ENCODE measurements at regions not wholly inside any gene's neighbourhood (a gene's known extent, or its start where the extent isn't known, plus 50 kb on each side); places are given as distances from the start of the nearest gene placed in this dataset.

DNA sequence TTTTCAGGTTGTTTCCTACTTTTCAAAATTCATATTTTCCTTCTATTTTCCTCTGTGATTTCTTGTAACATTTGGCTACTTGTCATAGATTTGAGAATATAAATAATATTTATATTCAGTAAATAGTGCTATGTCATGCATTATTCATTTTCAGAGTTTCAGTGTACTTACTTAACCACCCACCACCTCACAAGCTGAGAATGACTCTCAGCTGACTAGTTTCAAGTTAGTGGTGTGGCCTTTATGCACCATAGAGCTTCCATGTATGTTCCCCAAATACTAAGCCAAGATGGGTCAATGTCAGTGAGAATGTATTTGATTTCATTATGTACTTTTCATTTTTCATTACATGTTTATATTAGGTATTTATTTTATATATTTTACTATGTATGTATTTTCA is 56.9 kb upstream of the RGS1 start:
- no peak for DNase-seq
- H3K4me3 ChIP-seq (ENCODE audit: insufficient read depth, low read depth, low read length, poor library complexity, severe bottlenecking), result no peak overlapping the region
- peaks cover 20% of the 10 kb centered on the region for H3K4me1 ChIP-seq (ENCODE audit: control insufficient read depth, insufficient read depth, low read length, poor library complexity, severe bottlenecking)
- H3K27ac ChIP-seq (ENCODE audit: insufficient read depth, low read length, poor library complexity, severe bottlenecking), result no peak overlapping the region
- no peaks in the 10 kb centered on the region for H3K36me3 ChIP-seq (ENCODE audit: control insufficient read depth, insufficient read depth, low read length)
- no peaks in the 10 kb centered on the region for H3K9me3 ChIP-seq (ENCODE audit: control insufficient read depth, low read length)
- no peaks in the 10 kb centered on the region for H3K27me3 ChIP-seq (replicated peaks; ENCODE audit: control insufficient read depth, insufficient read depth, low read length, poor library complexity, severe bottlenecking)

DNA sequence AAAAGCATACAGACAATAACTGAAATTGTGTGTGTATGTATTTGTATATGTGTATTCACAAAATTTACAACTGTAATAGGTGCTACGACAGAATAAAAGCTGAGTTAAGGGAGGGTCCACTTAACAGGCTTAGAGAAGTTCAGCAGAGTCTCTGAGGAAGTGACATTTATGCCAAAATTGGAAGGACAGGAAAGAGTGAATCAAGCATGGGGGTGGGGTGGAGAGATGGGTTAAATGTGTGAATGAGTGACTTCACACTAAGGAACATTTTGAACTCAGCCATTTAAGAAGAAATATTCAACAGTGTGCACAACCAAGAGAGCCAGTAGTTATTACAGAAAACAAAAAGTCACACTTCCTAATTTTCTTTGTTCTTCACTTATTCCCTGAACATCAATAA is 53.8 kb upstream of the RGS1 start:
- Histone ChIP-seq H3K4me1 (ENCODE audit: control insufficient read depth, insufficient read depth, low read length, poor library complexity, severe bottlenecking) (peaks cover 7% of the 10 kb centered on the region), H3K36me3 (ENCODE audit: control insufficient read depth, insufficient read depth, low read length) (no peaks in the 10 kb centered on the region), H3K9me3 (ENCODE audit: control insufficient read depth, low read length) (no peaks in the 10 kb centered on the region), H3K27ac (ENCODE audit: insufficient read depth, low read length, poor library complexity, severe bottlenecking) (no peak overlapping the region), H3K4me3 (ENCODE audit: insufficient read depth, low read depth, low read length, poor library complexity, severe bottlenecking) (no peak overlapping the region), H3K27me3 (replicated peaks; ENCODE audit: control insufficient read depth, insufficient read depth, low read length, poor library complexity, severe bottlenecking) (no peaks in the 10 kb centered on the region)
- DNase-seq, result no peak

- Histone ChIP-seq H3K27me3 (replicated peaks; ENCODE audit: control insufficient read depth, insufficient read depth, low read length, poor library complexity, severe bottlenecking) (no peaks in the 10 kb centered on the region), H3K4me3 (ENCODE audit: insufficient read depth, low read depth, low read length, poor library complexity, severe bottlenecking) (no peak overlapping the region), H3K4me1 (ENCODE audit: control insufficient read depth, insufficient read depth, low read length, poor library complexity, severe bottlenecking) (peaks cover 1% of the 10 kb centered on the region), H3K9me3 (ENCODE audit: control insufficient read depth, low read length) (no peaks in the 10 kb centered on the region), H3K27ac (ENCODE audit: insufficient read depth, low read length, poor library complexity, severe bottlenecking) (no peak overlapping the region), H3K36me3 (ENCODE audit: control insufficient read depth, insufficient read depth, low read length) (no peaks in the 10 kb centered on the region)
- DNase-seq, result no peak
Observed at GRCh38 chr1:192522673-192523072, 52.9 kb upstream of the RGS1 start.

DNA sequence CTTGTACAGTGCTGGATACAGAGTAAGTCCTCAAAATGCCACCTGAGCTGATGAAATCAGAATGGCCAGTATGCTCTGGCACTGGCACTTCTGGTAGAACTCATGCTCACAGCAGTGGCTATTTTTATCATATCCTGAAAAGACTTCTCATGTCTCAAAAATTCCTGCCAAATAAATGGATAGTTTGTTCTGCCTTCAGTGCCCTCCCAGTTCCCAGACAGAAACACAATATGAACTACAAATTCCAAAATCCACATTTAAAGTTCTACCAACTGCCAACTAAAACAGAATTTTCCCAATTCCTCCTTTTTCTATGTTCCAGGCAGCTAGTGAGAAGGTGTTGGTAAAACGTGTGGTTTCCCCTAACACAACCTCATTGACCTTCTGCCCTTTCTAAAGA is 51.4 kb upstream of the RGS1 start:
- H3K27me3 ChIP-seq (replicated peaks; ENCODE audit: control insufficient read depth, insufficient read depth, low read length, poor library complexity, severe bottlenecking), result no peaks in the 10 kb centered on the region
- no peaks in the 10 kb centered on the region for H3K9me3 ChIP-seq (ENCODE audit: control insufficient read depth, low read length)
- H3K36me3 ChIP-seq (ENCODE audit: control insufficient read depth, insufficient read depth, low read length), result no peaks in the 10 kb centered on the region
- H3K4me1 ChIP-seq (ENCODE audit: control insufficient read depth, insufficient read depth, low read length, poor library complexity, severe bottlenecking), result no peaks in the 10 kb centered on the region
- no peak for DNase-seq
- no peak overlapping the region for H3K4me3 ChIP-seq (ENCODE audit: insufficient read depth, low read depth, low read length, poor library complexity, severe bottlenecking)
- H3K27ac ChIP-seq (ENCODE audit: insufficient read depth, low read length, poor library complexity, severe bottlenecking), result no peak overlapping the region

Data from effector memory CD4-positive, alpha-beta T cell (primary cell).